ENCODE measurements at regions not wholly inside any gene's neighbourhood (a gene's known extent, or its start where the extent isn't known, plus 50 kb on each side); places are given as distances from the start of the nearest gene placed in this dataset.
"Not testable (repeated sequence)": the region's sequence is repeated elsewhere in the genome, so short reads cannot be mapped to it uniquely, and the experiment has no call there.

DNA sequence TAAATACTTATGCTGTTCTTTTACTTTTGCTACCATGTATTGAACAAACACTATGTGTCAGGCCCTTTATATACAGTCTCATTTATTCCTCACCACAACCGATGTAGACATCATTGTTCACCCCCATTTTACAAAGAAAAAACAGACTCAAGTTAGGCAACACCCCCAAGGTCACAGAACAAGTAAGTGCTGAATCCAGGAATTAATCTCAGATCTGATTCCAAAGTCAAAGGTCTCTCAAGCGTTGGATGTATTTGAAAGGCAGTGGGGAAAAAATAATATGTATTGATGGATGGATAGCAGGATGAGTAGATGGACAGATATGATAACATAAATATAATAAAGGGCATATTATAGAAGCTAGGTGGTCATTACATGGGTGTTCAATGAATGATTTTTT, 85.1 kb upstream of the VLDLR start:
- TF ChIP-seq, protein P1, sequence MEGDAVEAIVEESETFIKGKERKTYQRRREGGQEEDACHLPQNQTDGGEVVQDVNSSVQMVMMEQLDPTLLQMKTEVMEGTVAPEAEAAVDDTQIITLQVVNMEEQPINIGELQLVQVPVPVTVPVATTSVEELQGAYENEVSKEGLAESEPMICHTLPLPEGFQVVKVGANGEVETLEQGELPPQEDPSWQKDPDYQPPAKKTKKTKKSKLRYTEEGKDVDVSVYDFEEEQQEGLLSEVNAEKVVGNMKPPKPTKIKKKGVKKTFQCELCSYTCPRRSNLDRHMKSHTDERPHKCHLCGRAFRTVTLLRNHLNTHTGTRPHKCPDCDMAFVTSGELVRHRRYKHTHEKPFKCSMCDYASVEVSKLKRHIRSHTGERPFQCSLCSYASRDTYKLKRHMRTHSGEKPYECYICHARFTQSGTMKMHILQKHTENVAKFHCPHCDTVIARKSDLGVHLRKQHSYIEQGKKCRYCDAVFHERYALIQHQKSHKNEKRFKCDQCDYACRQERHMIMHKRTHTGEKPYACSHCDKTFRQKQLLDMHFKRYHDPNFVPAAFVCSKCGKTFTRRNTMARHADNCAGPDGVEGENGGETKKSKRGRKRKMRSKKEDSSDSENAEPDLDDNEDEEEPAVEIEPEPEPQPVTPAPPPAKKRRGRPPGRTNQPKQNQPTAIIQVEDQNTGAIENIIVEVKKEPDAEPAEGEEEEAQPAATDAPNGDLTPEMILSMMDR (IDR thresholded peaks at IDR 0.05): no peak
- H3K9ac ChIP-seq (ENCODE audit: low read depth in 2 of 2, low read length in 2 of 2): no peak overlapping the region
- no peak for DNase-seq
- H3K27me3 ChIP-seq: no peaks in the 10 kb centered on the region
- H3K4me3 ChIP-seq: no peak overlapping the region
- no peaks in the 10 kb centered on the region for H3K4me1 ChIP-seq
- no peaks in the 10 kb centered on the region for H3K36me3 ChIP-seq
- intact Hi-C loops (cut with DNase I): no loop called here
- no peak overlapping the region for H3K27ac ChIP-seq
- no peaks in the 10 kb centered on the region for H3K9me3 ChIP-seq

DNA sequence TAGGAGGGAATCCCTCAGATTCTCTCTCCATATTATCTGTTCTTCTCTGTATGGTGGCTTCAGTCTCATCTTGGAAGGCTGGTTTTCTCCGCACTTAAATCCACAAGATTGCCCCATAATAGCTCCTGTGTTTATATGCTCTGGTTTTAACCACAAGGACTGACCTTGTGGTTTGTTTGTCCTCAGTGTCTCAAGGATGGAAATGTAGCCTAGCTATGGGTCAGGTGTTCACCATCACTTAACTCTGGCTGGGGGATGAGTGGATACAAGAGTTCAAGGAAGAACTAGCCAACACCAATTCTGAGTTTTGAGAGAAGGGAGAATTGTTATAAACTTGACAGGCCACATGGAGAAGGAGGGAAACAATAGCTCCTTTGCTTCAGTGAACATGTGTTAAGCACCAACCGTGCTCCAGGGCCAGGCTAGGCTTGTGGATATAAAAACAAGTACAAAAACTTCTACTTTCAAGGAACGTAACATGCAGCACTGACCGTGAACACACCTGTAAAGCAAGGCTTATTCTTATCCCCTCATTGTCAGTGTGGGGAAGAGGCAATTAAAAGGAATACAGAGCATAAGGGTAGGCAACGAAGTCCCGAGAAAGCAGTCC, 75.6 kb upstream of the VLDLR start:
- Histone ChIP-seq H3K4me1 (no peaks in the 10 kb centered on the region), H3K27ac (no peak overlapping the region), H3K4me3 (no peak overlapping the region), H3K9ac (ENCODE audit: low read depth in 2 of 2, low read length in 2 of 2) (no peak overlapping the region), H3K27me3 (no peaks in the 10 kb centered on the region), H3K9me3 (no peaks in the 10 kb centered on the region), H3K36me3 (no peaks in the 10 kb centered on the region)
- TF ChIP-seq, protein P1 (IDR thresholded peaks at IDR 0.05): no peak
- DNase-seq: no peak
- intact Hi-C loops (cut with DNase I): no loop called here

DNA sequence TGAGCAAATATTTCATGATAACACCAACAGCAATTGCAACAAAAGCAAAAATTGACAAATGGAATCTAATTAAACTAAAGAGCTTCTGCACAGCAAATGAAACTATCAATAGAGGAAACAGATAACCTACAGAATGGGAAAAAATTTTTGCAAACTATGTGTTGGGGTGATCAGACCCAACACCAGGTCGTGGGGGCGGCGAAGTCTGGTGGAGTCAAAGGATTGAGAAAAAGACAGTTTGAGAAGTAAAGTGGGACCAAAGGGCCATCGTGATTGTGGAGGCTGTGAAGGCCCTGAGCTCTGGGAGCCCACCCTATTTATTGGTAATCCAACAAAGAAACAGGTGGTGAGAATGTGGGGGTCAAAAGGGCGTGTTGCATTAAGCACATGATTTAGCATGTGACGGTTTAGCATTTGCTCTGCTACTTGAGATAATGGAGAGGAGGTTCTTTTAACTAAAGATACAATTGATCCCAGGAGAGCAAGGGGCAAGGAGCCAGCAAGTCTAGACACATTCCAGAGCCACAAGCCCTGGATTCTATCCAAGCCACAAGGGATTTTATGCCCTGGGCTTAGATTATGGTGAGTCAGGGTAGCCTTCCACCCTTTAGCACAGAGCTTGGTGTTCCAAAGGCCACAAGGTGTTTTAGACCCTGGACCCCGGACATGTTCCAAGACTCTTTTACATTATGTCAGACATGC, 65.5 kb upstream of the VLDLR start:
- H3K4me1 ChIP-seq; H3K9ac ChIP-seq (ENCODE audit: low read depth in 2 of 2, low read length in 2 of 2); DNase-seq; H3K27me3 ChIP-seq; H3K36me3 ChIP-seq; H3K4me3 ChIP-seq; H3K27ac ChIP-seq; intact Hi-C loops (cut with DNase I); H3K9me3 ChIP-seq: not testable (repeated sequence)

GRCh38 chr9:2557693-2558092, 63.9 kb upstream of the VLDLR start:
- TF ChIP-seq, protein P1 (IDR thresholded peaks at IDR 0.05): no peak
- Histone ChIP-seq H3K27ac (no peak overlapping the region), H3K4me3 (no peak overlapping the region), H3K4me1 (no peaks in the 10 kb centered on the region), H3K36me3 (no peaks in the 10 kb centered on the region), H3K9ac (ENCODE audit: low read depth in 2 of 2, low read length in 2 of 2) (no peak overlapping the region), H3K9me3 (no peaks in the 10 kb centered on the region), H3K27me3 (no peaks in the 10 kb centered on the region)
- DNase-seq: no peak
- intact Hi-C loops (cut with DNase I): no loop called here

- TF ChIP-seq, protein P1 (IDR thresholded peaks at IDR 0.05): no peak
- Histone ChIP-seq H3K4me3 (no peak overlapping the region), H3K36me3 (no peaks in the 10 kb centered on the region), H3K9me3 (no peaks in the 10 kb centered on the region), H3K27ac (no peak overlapping the region), H3K4me1 (no peaks in the 10 kb centered on the region), H3K9ac (ENCODE audit: low read depth in 2 of 2, low read length in 2 of 2) (no peak overlapping the region), H3K27me3 (no peaks in the 10 kb centered on the region)
- intact Hi-C loops (cut with DNase I): no loop called here
- peak; percentile 50 for DNase-seq
These were observed 62.1 kb upstream of the VLDLR start for GRCh38 chr9:2559192-2560152.

Data from colonic mucosa (tissue), 4 donors.